ENCODE measurements at regions not wholly inside any gene's neighbourhood (a gene's known extent, or its start where the extent isn't known, plus 50 kb on each side); places are given as distances from the start of the nearest gene placed in this dataset.
A peak's percentile ranks its signal among the peaks of the same experiment; 100 is the strongest.
"Not testable (repeated sequence)": the region's sequence is repeated elsewhere in the genome, so short reads cannot be mapped to it uniquely, and the experiment has no call there.

DNA sequence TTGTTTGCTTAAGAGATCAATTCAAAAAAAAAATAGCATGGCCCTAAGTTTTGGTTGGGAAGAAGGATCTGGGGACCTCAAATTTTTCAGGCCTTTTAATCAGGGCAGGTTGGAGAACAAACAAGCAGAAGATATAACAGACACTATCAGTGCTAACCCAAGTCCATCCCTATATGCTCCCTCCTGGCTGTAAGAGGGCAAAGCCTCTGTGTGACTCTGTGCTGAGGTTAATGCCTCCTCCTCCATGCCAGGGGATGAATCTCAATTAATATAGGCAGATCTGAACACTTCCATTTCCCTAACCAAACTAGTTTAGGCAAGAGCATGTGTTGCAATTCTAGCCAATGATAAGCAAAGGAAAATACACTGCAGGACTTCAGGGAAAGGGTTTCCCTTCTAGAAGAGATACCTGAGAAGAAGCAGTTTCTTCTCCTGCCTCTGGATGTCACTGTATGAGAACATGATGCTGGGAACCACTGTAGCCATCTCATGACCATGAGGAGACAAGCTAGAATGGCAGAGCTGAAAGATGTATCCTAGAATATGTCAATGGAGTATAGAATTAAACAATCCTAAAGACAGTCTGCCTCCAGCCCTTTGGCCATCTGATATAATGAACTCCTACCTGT, 76.0 kb downstream of the CHD9NB start:
- DNase-seq, result peak in 1 of 2 donors; percentile 4

DNA sequence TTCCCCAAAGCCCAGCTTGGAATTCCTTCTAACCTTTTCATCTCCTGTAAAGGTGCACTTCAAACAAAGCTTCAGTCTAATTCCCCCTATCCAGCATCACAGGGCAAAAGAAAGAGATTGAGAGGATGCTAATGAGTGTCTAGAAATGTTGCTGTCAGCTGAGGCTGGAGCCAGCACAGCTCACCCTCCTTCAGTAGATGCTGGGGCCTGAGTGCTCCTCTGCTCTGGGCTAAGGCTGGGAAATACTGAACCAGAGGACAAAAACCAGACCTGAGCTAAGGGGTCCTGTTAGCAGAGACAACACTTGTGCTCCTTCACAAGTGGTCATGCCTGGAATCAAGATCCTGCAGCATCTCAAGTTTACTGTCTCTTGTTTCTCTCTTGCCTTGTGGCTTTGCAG, 85.0 kb downstream of the CHD9NB start:
- no peak for DNase-seq

DNA sequence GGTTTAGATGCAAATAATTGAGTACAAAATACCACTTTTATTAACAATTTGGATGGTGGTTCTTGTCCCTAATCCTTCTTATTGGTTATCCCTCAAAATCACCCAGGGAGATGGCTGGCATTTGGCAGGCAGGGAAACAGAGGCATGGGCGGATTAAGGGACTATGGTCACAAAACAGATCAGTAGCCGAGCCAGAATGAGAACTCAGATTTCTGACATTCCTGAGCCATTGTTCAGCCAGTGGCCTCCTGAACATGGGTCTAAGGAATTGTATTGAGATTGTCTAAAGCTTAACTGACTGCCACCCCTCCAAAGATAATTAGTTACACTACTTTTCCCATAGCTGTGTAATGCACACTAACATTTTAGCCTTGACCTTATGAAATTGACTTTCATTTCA, 88.4 kb downstream of the CHD9NB start:
- DNase-seq, result no peak

DNA sequence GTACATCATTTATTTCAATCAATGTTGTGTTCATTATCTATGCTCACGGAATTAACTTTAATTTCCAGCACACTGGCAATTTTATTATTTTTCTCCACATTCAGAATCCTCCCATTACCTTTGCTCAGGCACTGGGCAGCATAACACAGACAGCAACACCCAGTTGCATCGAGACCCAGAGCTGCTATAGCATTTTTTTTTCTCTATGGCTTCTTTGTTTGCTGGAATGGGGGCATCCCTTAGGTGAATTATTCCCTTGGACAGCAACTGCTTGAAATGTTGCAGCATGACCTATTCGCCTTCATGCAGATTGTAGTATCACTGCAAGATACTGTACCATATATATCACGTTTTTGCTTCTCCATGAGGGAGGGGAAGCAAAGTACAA, 88.8 kb downstream of the CHD9NB start:
- DNase-seq, result no peak

DNA sequence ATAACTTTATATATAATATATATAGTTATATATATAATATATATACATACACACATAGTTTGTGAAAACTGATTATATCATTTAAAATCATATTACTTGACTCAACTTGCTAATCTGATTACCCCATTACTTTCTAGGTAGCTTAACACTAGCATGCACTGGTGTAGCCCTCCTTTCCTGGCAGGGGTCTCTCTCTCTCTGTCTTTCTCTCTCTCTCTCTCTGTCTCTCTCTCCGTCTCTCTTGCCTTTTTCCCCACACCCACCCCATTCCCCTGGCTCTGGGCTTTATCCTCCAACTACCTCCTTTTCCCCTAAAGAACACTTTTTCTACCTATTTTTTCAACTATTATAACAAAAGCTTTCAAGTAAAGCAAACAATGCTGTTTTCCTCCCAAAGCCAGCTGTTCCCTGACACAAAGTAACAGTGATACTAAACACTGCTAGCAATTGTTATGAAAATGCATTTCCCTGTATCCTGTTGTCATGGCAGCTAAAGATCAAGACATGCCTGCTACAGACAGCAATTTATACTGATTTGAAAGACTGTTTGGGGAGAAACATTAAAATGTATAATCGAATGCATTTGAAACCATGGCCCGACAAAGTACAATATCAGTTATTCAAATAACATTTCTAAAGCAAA, 89.4 kb downstream of the CHD9NB start:
- DNase-seq, result no peak

DNA sequence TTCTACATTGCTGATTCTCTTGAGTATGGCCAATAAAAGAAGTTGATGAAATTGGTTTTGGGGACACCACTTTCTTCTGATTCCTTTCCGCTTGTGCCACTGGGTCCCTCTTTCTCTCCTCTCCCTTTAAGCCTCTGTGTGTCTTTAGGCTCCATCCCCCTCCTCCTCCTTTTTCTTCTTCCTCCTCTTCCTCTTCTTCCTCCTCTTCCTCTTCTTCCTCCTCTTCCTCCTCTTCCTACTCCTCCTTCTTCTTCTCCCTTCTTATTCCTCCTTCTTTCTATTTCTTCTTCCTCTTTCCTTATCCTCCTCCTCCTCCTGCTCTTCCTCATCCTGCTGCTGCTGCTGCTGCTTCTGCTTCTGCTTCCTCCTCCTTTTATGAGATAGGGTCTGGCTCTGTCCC, 93.7 kb downstream of the CHD9NB start:
- DNase-seq, result no peak

DNA sequence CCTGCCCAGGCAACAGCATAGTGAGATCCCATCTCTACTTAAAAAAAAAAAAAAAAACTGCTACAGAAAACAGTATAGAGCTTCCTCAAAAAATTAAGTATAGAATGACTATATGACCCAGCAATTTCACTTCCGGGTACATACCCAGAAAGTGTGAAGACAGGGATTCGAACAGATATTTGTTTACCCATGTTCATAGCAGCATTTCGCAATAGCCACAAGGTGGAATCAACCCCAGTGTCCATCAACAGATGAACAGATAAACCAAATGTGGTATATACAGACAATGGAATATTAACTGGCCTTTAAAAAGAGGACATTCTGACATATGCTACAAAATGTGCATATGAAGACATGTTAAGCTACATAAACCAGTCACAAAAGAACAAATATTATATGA, 95.5 kb downstream of the CHD9NB start:
- DNase-seq, result no peak

DNA sequence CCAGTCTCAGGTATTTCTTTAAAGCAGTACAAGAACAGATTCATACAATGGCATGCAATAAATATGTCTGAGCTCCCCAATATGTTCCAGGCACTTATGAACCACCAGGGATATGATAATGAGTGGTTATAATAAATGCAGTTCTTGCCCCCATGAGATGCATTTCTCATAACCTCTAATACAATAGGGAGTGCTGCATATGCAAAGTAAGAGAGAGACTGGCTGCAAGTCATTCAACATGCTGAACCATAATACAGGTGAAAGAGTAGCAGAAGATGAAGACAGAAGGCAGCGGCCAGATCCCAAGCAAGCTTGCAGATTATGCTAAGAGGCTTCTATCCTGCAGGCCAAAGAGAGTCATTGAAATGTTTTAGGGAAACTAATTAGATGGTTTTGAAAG, 96.7 kb downstream of the CHD9NB start:
- no peak for DNase-seq

DNA sequence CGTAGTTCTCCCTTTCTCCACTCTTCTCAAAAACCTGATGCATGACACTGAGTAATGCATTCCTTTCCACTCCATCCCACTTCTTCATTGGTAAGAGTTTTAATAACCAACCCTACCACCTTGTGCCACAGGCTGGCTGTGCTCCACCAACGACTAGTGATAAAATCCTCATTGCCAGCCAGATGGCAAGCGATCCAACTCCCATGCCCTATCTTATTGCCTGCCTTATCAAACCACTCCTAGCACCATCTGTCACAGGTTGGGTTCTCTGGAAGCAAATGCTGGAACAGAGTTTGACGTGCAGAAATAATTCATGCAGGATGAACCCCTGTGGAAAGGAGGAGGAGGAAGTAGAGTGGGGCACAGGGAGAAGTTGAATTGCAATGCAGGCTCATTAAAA, 99.5 kb downstream of the CHD9NB start:
- DNase-seq, result no peak

DNA sequence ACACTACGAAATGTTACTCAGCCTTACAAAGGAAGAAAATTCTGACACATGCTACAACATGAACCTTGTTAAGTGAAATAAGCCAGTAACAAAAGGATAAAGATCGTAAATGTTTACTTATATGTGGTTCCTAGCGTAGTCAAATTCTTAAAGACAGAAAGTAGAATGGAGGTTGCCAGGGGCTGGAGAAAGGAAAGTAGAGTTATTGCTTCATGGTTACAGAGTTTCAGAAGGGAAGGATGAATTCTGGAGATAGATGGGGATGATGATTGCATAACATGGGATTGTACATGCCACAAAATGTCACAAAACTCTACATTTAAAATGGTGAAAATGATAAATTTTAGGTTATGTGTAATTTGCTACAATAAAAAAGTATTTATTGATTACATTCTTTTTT, 103.8 kb downstream of the CHD9NB start:
- no peak for DNase-seq

DNA sequence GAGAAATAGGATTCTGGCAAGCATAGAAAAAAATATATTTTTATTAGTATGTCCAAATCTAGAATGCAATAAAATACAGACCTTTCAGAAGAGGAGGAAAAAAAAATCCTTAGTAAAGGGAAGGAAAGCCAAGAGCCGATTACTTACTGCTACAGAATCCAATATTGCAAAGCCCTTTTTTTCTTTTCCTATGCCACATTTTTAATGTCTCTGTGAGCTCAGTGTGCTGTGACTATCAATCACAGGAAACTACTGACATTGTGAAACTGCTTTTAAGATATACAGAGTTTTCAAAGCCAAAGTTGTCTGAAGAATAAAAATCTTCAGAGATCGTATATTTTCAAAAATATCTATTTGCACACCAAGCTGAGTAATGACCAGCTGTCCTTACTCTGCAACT, 120.4 kb downstream of the CHD9NB start:
- no peak for DNase-seq

DNA sequence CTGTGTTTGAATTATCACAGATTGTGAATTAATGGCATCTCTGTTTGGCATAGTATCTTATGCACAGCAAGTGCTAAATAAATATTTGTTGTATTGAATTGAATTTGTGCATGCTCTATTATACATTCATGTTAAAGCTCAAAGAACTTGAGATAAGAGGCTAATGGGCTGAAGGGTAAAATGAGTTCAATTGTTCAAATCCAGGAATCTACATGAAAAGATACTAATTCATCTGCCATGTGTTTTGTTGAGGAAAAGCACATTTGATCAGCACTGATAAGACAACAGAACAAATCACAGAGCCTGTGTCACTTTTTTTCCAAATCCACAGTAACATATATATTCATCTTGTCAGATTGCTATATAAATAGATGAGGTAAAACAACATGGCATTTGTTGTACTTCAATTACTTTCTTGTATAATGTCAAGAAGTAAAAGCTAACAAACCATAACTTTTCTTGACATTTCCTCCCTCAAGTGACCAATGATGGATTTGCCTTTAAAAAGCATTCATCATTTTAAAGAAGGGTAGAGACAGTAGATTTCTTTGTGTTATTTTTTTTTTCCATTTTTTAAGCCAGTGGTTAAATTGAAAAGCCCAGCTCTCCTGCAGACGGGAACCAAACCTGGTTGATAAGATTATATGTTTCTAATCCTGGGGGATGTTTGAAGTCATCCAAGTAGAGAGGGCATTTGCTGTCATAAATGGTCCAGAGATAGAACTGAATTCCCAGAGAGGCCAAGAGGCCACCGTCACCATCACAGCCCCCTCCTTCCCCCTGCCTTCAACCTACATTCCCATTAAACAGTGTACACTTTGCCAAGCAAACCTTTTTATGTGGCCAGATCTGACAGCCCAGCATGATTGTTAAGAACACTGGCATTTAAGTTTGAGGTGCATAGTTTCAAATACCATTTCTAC, 123.0 kb downstream of the CHD9NB start:
- DNase-seq, result no peak

DNA sequence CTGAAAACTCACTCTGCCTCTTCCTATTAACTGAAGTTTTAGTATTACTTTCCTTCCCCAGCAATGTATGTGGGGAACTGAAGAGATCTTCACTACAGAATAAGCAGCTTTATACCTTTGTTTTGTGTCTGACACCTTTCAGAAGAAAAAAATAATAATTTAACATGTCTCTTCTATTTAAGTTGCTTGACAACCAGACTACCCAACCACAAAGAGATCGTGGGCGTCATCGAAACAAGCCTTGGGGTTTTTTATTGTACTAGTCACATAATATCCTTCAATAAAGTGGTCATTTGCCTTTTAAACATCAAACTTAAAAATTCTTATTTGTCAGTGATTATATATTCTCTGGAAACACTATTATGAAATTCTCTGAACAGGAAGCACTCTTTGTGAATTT, 123.7 kb downstream of the CHD9NB start:
- no peak for DNase-seq

DNA sequence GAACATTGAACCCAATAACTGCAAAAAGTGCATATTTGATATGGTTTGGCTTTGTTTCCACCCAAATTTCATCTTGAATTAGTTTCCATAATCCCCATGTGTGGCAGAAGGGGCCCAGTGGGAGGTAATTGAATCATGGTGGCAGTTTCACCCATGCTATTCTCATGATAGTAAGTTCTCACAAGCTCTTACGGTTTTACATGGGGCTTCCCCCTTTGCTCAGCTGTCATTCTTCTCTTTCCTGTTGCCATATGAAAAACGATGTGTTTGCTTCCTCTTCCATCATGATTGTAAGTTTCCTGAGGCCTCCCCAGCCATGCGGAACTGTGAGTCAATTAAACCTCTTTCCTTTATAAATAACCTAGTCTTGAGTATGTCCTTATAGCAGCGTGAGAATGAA, 127.6 kb downstream of the CHD9NB start:
- DNase-seq, result peak in 1 of 2 donors; percentile 1

DNA sequence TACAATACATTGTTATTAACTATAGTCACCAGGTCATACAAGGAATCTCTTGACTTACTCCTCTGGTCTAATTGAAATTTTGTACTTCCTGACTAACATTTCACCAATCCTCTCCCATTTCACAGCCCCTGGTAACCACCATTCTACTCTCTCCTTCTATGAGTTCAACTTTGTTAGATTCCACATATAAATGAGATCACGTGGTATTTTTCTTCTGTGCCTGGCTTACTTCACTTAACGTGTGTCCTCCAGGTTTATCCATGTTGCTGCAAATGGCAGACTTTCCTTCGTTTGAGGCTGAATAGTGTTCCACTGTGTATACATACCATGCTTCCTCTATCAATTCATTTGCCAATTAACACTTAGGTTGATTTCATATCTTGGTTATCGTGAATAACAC, 128.5 kb downstream of the CHD9NB start:
- DNase-seq, result no peak

DNA sequence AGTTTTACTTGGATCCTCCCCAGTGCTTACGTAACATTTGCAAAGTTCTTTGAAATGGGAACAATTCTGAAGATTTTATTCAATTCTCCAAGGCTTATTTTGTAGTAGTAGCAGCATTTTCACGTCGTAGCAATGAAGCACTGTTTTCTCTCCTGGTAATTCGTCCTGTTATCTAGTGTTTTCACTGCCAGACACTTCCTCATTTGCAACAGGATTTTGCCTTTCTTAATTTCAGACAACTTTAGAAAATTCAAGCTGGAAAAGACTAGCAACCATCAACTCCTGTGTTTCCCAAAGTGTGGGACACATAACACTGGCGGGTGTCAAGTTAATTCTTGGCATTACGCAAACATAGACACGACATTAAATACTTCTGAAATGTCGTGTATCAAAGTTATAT, 131.6 kb downstream of the CHD9NB start:
- DNase-seq, result no peak

DNA sequence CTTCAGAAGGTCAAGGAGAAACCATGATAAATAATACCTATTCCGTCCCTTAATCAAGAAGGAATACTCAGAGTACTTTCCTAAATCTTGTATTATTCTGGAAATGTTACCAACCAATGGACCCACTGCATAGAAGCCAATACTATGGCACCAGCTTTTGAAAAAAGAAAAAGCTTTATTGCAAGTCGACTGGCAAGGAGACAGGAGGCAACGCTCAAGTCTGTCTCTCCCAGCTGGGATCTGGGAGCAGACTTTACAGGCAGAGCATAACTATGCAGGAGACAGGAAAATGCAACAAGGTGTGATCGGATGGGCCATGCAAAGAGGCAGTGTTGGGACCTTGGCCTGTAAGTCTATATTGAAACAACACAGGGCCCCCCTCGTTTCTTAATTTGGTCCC, 132.4 kb downstream of the CHD9NB start:
- DNase-seq, result no peak

DNA sequence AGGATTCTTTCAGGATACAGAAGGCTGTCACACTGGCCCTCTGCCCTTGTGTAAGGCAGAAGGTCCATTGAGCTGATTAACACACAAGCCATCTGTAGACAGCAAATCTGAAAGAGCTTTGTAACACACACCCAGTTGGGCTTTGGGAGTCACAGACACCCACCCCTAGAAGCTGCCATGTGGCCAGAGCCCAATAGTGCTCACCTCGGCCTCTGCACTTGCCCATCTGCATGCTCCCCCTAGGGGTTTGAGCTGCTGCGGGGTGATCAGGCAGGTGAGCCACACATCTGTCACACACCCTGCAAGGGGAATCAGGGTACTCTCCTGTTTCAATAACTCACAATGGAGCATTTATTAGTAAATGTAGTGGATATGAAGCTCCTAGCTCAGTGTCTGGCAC, 138.3 kb downstream of the CHD9NB start:
- DNase-seq, result no peak

DNA sequence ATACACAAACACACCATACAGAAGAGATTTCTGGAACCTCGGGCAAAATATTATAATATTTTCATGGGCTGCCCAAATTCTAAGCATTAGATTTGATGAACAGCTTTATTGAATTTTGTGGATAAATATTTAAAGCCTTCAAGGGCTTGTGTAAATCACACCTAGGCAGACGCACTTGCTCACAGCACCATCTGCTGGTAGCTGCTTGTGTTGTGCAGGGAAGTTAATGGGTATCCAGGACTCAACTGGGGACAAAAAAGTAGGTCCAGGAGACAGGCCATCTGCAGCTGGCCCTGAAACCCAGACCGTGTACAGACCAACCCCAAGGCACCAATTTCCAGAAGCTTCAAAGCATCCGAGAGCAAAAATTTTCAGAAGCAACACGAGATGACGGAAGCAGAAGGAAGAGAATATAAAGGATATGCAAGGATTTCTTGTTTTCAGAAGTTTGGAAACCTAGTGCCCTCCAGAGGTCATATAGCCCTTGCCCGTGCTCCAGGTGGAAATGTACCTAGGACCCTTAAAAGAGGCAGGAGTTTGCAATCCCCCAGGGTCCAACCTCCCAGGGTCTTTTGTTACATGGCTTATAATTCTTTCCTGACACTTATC, 140.0 kb downstream of the CHD9NB start:
- peak; percentile 15 to 60 for DNase-seq

DNA sequence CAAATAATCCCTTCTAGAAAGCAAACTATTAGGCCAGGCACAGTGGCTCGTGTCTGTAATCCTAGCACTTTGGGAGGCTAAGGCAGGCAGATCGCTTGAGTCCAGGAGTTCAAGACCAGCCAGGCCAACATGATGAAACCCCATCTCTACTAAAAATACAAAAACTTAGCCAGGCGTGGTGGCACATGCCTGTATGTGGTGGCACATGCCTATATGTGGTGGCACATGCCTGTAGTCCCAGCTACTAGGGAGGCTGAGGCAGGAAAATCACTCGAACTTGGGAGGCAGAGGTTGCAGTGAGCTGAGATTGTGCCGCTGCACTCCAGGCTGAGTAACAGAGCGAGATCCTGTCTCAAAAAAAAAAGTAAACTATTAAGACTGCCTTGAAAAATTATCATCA, 144.6 kb downstream of the CHD9NB start:
- DNase-seq, result not testable (repeated sequence)

DNA sequence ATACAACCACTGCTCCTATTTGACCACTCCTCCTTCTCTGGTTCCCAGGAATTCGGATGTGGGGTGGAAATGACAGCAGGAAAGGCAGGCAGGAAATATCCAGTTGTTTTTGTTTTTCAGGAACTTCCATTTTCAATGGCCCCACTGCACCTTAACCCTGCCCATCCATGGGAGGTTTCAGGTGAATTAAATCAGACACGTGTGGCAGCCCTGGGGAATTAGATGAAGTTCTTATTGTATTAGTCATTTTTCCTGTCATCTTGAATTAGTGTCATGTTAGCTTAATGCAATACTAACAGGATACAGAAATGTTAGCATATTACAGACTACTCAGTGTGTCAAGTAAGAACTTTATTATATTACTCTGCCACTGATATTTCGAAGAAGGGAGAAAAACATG, 146.4 kb downstream of the CHD9NB start:
- no peak for DNase-seq

DNA sequence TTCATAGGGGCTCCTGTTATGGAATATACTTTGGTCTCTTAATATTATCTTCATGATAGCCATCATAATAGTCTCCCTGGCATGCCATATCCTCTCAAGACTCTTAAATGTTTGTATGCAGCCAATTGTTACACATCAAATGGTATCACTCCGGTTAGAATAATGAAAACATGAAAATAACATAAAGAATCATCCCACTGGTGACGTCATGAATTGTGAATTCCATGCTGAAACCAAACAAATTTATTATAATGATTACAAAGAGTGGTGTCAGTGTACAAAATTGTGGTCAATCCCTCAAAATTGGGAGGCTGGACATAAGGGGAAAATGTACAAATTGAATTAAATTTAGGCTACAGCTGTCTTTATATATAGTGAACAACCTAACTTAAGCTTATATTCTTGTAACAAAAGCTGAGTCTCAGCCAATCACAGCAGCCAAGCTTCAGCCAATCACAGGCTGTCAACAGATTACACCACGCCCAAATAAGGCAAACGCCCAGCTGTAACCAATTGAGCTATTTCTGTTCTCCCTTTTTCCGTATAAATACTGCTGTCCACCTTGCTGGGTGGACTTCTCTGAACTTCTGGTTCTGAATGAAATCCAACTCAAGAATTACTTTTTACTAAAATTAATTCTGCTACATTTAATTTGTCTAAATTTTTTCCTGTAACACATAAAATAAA, 156.1 kb downstream of the CHD9NB start:
- no peak for DNase-seq

DNA sequence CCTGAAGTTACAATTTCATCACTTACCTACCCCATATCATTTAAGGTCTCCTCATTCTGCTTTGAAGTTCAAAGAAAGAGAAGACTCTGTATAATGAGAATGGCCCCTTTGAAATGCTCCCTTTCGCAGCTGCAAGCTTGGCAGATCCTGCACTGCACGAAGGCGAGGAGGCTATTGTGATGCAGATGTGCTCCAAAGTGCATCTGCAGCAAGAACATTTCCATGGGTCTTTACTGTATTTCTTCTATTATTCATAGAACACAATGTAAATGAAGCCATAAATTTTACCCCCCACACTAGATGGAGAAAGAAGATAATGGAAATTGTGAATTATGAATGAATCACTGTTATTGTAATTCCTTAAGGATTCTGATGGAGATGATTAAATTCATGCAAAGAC, 178.7 kb downstream of the CHD9NB start:
- DNase-seq, result no peak

All from inflammatory macrophage treated with lipopolysaccharide for 1 hour (primary cell).